Upper lobe of left lung (tissue), 4 donors: ENCODE measurements at regions not wholly inside any gene's neighbourhood (a gene's known extent, or its start where the extent isn't known, plus 50 kb on each side); places are given as distances from the start of the nearest gene placed in this dataset.

Experiments used
- CTCF ChIP-seq, 6 experiments: fragments of 450-650 bp in 4 of 6; fragments of 200-600 bp in 2 of 6; sonication (generic) in 2 of 6; IDR thresholded peaks; one replicate each; pipeline ENCODE4 v1.5.1; 2016 to 2019; ENCODE audit warnings: antibody characterized with exemption in 6 of 6
- EP300 ChIP-seq, 4 donors: sonication (generic); formaldehyde crosslinking; IDR thresholded peaks; one replicate each; pipeline ENCODE4 v1.5.1; 2017; ENCODE audit warnings: antibody characterized with exemption in 4 of 4, control low read depth in 2 of 4
- POLR2A ChIP-seq, 4 donors: fragments of 450-650 bp; IDR thresholded peaks; one replicate each; pipeline ENCODE4 v1.5.1; 2016 to 2017; ENCODE audit warnings: antibody characterized with exemption in 4 of 4, mild to moderate bottlenecking in 2 of 4

GRCh38 chrX:129007631-129008030 lies 515.7 kb downstream of the SMARCA1 start:
- TF ChIP-seq CTCF (IDR thresholded peaks at IDR 0.05) (no peak), POLR2A (IDR thresholded peaks at IDR 0.05) (no peak), EP300 (IDR thresholded peaks at IDR 0.05) (no peak)
